Mammary epithelial cell (primary cell): ENCODE measurements at regions not wholly inside any gene's neighbourhood (a gene's known extent, or its start where the extent isn't known, plus 50 kb on each side); places are given as distances from the start of the nearest gene placed in this dataset.

Experiments used
- EZH2 ChIP-seq: IDR thresholded peaks from 2 replicates; pipeline ENCODE4 v1.6.1; 2012; ENCODE audit warnings: low read length, inconsistent platforms, borderline replicate concordance
- TF ChIP-seq, protein P1 (sequence below), 2 donors: IDR thresholded peaks in 1 of 2; conservative IDR thresholded peaks in 1 of 2; 2 replicates each; pipeline ENCODE4 v1.5.1; 2011 to 2012; ENCODE audit warnings: inconsistent platforms in 2 of 2, low read length in 2 of 2, mild to moderate bottlenecking in 2 of 2, control low read depth in 1 of 2, low read depth in 1 of 2; ENCODE audit not compliant: insufficient read depth in 1 of 2; ENCODE audit errors: extremely low read depth in 1 of 2

DNA sequence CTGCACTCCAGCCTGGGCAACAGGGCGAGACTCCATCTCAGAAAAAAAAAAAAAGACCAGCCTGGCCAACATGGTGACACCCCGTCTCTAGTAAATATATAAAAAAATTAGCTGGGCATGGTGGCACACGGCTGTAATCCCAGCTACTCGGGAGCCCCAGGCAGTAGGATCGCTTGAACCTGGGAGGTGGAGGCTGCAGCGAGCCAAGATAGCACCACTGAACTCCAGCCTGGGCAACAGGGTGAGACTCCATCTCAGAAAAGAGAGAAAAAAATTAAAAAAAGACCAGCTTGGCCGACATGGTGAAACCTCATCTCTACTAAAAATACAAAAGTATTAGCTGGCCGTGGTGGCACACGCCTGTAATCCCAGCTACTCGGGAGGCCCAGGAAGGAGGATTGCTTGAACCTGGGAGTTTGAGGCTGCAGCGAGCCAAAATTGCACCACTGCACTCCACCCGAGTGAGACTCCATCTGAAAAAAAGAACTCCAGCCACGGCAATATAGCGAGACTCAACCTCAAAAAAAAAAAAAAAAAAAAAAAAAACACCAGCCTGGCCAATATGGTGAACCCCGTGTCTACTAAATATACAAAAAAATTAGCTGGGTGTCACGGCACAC is 346.1 kb upstream of the PLGLB2 start:
- TF ChIP-seq, protein P1, sequence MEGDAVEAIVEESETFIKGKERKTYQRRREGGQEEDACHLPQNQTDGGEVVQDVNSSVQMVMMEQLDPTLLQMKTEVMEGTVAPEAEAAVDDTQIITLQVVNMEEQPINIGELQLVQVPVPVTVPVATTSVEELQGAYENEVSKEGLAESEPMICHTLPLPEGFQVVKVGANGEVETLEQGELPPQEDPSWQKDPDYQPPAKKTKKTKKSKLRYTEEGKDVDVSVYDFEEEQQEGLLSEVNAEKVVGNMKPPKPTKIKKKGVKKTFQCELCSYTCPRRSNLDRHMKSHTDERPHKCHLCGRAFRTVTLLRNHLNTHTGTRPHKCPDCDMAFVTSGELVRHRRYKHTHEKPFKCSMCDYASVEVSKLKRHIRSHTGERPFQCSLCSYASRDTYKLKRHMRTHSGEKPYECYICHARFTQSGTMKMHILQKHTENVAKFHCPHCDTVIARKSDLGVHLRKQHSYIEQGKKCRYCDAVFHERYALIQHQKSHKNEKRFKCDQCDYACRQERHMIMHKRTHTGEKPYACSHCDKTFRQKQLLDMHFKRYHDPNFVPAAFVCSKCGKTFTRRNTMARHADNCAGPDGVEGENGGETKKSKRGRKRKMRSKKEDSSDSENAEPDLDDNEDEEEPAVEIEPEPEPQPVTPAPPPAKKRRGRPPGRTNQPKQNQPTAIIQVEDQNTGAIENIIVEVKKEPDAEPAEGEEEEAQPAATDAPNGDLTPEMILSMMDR (conservative IDR thresholded peaks at IDR 0.05 in 1 of 2, IDR thresholded peaks at IDR 0.05 in 1 of 2; ENCODE audit: extremely low read depth in 1 of 2, insufficient read depth in 1 of 2, low read depth in 1 of 2, low read length in 2 of 2): no peak
- TF ChIP-seq EZH2: no peak
